SHP77 treated with DMSO at 0.1 percent for 48 hours (cell line): ENCODE measurements at regions not wholly inside any gene's neighbourhood (a gene's known extent, or its start where the extent isn't known, plus 50 kb on each side); places are given as distances from the start of the nearest gene placed in this dataset.
"Not testable (repeated sequence)": the region's sequence is repeated elsewhere in the genome, so short reads cannot be mapped to it uniquely, and the experiment has no call there.

Source experiments
- DNase-seq: peaks from one replicate; lab custom pipeline; 2025; lab: John Stamatoyannopoulos, UW

DNA sequence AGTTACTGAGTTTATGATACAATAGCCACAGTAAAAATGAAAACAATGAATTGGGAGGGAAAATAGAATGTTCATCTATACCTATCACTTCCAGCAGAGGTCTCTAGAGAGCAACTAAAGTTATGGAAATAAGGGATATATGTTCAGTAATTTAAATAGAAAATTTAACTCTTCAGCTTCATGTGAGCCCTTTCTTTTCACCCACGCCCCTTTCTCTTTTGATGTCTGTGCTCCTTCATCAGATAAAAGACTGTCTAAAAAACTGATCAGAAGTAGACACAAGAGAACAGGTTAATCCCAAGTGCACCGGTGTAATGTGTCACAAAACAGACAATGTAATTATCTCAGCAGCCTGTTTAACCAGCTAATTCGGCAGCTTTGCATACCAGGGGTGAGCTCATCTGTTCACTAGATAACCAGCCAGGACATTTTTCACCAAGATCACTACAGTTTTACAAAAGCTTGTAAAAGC lies 238.5 kb upstream of the ERBB4 start:
- DNase-seq, result peak; percentile 27

GRCh38 chr2:212773808-212774339 lies 235.3 kb upstream of the ERBB4 start:
- DNase-seq, result no peak

DNA sequence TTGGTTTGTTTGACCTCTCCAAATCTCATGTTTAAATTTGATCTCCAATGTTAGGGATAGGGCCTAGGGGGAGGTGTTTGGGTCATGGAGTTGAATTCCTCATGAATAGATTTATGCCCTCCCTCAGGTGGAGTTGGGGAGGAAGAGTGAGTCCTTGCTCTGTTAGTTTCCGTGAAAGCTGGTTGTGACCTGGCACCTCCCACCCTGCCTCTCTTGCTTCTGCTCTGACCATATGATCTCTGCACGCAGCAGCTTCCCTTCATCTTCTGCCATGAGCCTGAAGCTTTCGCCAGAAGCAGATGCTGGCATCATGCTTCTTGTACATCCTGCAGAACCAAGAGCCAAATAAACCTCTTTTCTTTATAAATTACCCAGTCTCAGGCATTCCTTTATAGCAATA lies 231.6 kb upstream of the ERBB4 start:
- no peak for DNase-seq

- no peak for DNase-seq
Measured at GRCh38 chr2:212766921-212767320, 228.3 kb upstream of the ERBB4 start.

DNA sequence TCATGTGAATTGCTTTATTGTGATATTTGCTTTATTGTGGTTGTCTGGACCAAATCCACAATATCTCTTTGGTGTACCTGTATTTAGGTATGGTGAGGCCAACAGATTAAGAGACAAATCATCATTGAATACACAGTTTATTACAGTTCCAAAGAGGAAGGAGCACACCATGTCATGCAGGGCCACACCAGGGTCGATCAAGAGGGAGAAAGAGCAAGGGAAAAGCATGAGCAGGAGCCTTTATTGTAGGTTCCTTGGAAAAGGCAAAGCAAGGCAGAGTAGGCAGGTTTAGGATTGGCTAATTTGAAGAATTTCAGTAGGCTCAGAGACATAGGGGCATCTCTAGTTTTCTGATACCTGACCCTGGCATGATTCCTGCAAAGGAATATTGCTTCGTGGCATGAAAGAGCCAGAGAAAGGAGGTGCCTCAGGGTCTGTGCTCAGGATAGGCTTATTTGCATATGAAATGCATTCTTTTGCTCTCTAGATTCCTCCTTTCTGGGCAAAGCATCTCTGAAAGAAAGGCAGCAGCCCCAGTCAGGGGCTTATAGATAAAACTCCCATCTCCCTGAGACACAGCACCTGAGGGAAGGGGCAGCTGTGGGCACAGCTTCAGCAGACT lies 214.2 kb upstream of the ERBB4 start:
- DNase-seq, result no peak

DNA sequence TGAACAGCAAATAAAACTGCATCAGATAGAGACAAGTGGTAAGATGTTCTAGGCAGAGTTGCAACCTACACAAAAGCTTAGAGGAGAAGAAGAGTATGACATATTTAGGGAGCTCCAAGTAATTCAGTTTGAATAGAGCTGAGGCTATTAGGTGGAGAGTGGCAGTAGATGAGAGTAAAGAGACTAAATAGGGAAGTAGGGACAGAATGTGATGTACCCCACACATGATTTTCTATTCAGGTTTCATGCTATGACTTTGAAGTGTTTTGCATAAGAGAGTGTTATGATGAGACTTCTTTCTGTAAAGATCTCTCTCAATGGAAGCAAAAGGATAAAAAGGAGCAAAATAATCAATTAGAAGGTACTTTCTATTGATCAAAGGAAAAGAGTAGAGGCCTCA lies 206.8 kb upstream of the ERBB4 start:
- DNase-seq, result no peak

DNA sequence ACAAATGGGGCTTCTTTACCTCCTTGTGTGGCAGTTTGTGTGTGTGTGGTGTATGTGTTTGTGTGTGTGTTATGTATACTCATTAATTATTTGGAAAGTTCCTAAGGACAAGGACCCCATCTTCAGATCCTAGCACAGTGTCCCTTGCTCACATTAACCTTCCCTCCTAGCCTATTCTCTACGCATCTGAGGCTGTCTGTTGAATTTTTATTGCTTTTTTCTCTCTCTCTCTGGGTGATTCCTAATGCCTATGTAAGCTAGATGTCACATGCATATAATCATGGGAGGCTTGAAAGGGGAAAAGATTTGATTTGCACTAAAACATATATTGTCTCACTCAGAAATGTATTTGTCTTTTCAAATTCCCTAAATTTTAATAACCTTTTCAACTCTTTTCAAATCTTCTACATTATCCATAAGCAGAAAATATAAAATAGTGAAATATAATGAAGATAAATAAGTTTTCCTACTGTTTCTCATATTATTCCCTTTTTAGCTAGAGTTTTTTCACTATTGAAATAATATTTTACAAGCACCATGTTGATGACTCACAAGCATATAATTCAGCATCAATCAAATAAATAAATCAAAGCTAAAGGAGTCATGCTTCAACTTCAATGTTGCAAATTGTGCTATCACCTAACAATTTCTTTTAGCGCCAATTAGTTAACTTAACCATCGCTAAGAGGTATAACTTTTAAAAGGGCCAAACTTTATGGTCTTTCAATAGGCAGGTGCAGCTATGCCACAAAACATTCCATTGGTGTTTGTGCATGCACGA lies 199.0 kb upstream of the ERBB4 start:
- no peak for DNase-seq

DNA sequence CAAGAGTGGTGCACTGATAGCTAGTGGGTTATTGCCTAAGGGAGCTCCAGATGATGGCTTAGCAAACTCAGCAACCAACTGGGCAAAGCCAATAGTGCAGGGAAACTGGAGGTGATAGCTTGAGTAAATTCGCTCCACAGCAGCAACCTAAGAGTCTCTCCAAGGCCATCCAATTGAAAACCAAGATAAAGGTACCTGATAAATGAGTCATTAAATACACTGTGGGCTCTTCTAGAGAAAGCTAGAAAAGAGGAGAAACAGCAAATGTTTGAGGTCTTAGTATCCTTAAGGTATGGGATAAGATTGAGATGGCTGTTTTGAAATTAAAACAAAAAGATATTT lies 197.8 kb upstream of the ERBB4 start:
- no peak for DNase-seq

- DNase-seq, result no peak
Measured at GRCh38 chr2:212733273-212733672, 194.7 kb upstream of the ERBB4 start.

- DNase-seq, result no peak
Measured at GRCh38 chr2:212732860-212733259, 194.3 kb upstream of the ERBB4 start.

DNA sequence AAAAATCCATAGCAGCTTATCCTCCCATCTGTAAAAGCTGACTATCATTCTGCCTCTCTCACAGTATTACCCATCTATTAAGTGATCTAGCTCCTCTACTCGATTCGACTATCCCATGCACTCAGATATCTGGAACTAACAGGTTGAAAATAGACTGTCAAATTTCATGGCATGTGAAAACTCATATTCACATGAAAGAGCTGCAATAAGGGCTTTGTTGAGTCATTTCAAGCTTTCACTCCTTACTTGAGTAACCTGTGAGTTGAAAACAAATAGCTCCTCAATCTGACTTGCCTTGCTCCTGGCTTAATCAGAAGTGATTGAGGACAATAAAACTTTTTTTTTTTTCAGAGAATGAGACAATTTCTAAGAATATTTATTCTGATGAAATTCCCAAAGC lies 192.4 kb upstream of the ERBB4 start:
- no peak for DNase-seq

- DNase-seq, result no peak
Measured at GRCh38 chr2:212728717-212729116, 190.1 kb upstream of the ERBB4 start.

DNA sequence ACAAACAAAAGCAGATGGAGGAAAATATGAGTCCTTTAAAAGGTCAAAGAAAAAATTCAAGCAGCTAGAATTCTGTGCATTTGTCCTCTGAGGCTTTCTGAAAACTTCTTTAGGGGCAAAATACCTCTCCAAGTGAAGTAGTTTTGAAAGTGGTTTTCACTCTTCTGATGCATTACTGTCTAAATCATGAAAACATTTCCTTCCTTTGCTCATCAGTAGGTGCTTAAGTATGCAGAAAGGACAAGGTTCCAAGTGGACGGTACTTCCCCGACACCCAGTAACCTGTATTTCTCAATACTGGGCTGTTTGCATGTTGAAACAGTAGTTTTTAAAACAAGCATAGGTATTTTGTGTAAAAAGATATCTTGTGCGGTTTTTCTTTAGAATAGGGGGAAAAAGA lies 189.1 kb upstream of the ERBB4 start:
- DNase-seq, result no peak

DNA sequence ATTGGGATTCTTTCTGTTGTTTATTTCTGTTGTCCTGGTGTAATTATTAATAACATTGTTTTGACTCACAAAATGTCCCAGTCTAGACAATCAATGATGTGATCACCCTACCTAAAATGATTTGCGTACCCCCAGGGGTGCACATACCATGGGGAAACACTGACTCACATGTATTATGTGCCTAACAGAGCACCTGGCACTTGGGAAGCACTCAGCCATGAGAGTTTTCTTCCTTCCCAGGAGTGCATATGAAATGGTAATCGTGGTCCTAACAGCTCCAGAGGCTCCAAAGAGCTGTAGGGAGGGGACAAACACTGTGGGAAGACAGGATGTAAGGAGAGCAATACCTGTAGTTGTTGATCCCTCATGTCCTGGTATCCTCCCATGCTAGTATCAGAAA lies 187.8 kb upstream of the ERBB4 start:
- no peak for DNase-seq

DNA sequence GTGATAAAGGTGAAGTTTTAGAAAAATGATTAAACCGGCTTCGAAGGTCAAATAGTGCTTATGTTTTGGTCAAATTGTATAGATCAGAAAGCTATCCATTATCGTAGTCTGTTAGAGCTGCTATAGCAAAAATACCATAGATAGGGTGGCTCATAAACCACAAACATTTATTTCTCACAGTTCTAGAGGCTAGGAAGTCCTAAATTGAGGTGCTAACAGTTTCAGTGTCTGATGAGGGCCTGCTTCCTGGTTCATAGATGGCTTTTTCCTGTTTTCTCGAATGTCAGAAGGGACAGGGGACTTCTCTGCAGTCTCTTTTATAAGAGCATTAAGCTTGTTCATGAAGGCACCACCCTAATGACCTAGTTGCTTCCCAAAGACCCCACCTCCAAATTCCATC lies 186.6 kb upstream of the ERBB4 start:
- DNase-seq, result no peak

GRCh38 chr2:212723226-212723625 lies 184.6 kb upstream of the ERBB4 start:
- DNase-seq, result no peak

GRCh38 chr2:212722046-212722445 lies 183.4 kb upstream of the ERBB4 start:
- no peak for DNase-seq

DNA sequence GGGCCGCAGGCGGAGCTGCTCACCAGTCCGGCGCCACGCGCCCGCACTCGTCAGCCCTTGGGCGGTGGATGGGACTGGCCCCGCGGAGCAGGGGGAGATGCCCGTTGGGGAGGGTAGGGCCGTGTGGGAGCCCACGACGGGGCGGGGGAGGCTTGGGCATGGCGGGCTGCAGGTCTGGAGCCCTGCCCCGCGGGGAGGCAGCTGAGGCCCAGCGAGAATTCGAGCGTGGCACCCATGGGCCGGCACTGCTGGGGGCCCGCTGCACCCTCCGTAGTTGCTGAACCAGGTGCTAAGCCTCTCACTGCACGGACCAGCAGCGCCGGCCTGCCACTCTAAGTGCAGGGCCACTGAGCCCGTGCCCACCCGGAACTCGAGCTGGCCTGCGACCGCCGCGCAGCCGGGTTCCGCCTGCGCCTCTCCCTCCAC lies 182.4 kb upstream of the ERBB4 start:
- DNase-seq, result no peak

GRCh38 chr2:212715411-212715810 lies 176.8 kb upstream of the ERBB4 start:
- not testable (repeated sequence) for DNase-seq

DNA sequence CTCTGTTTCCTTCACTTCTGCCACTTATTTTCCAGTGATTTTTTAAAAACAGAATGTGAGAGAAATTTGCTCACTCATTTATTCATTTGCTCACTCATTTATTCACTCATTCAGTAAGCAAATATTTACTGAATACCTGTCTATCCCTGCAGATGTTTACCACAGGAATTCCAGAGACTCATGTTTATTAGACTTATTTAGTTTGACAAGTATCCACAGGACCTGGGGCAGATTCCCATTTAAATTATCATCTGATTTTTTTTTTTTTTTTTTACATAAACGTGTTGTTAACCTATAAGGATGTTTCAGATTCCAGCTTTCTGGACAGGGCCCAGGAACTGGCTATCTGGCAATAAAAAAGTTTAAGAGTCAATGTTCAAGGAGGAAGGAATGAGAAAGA lies 175.1 kb upstream of the ERBB4 start:
- DNase-seq, result no peak

- DNase-seq, result no peak
Measured at GRCh38 chr2:212712991-212713390, 174.4 kb upstream of the ERBB4 start.

DNA sequence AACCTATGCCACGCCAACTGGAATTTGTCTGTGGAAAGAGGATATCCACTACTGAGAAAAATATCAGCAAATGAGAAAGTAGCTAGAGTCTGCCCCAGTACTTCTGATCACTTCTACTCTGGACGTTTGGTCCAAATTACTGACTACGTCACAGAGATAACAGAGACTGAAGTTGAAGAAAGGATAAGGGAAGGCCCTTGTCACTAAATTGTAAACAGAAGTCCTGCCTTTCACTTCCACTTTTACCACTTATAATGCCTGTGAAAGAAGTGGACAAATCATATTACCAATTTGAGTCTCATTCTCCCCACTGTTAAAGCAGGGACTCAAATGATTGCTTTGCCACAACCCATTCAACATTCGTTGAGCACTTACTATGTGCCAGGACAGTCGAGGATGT lies 173.9 kb upstream of the ERBB4 start:
- no peak for DNase-seq

DNA sequence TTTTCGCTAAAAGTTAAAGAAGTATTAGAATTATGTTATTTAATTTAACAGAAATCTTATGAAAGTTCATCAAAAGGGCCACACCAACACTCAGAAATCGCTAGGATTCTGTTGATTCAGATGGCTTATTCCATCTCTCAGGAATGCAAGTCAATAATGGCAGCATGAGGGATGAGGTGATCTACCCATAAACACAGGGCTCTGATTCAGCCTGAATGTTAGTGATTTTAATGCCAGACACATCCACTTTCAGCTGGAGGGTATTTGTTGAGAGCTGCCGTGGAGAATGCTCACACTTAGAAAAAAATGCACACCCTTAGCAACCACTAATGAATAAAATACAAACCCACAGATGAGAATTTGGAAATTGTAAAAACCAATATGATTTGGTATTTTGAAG lies 173.3 kb upstream of the ERBB4 start:
- no peak for DNase-seq

DNA sequence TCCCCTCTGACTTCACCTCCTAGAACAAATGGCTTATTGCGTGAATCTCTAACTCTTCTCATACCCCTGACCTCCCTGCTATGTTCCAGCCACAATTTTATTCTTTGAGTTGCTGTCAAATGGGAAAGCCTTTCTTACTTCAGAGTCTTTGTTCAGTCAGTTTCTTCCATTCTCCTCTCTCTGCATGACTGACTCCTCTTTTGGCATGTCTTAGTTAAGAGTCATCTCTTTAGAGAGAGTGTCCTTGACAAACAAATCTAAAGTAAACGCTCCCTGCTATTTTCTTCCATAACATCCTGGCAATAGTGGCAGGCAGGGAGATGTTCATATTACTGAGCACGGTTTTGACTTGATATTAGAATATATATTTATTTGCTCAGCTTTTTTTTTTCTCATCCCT lies 170.7 kb upstream of the ERBB4 start:
- DNase-seq, result no peak
